ENCODE measurements at regions not wholly inside any gene's neighbourhood (a gene's known extent, or its start where the extent isn't known, plus 50 kb on each side); places are given as distances from the start of the nearest gene placed in this dataset.
A peak's percentile ranks its signal among the peaks of the same experiment; 100 is the strongest.

DNA sequence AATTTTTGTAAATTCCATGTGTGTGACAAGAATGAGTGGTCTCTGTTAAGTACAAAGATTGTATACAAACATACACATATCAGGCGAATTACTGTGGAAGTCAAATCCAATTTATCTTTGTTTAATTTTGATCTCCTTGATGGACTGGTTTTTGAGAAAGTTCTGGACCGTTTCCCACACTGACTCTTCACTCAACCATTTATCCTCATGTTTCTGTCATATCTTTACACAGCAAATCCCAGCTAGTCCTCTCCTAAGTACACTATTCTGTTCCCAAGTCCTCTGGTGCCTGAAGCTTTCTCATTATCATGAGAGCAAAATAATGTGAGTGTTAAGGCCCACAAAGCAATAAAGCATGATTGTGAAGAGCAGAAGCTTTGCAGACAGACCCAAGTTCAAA, 189.9 kb downstream of the WNT5A start:
- TF ChIP-seq, protein P1, sequence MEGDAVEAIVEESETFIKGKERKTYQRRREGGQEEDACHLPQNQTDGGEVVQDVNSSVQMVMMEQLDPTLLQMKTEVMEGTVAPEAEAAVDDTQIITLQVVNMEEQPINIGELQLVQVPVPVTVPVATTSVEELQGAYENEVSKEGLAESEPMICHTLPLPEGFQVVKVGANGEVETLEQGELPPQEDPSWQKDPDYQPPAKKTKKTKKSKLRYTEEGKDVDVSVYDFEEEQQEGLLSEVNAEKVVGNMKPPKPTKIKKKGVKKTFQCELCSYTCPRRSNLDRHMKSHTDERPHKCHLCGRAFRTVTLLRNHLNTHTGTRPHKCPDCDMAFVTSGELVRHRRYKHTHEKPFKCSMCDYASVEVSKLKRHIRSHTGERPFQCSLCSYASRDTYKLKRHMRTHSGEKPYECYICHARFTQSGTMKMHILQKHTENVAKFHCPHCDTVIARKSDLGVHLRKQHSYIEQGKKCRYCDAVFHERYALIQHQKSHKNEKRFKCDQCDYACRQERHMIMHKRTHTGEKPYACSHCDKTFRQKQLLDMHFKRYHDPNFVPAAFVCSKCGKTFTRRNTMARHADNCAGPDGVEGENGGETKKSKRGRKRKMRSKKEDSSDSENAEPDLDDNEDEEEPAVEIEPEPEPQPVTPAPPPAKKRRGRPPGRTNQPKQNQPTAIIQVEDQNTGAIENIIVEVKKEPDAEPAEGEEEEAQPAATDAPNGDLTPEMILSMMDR (conservative IDR thresholded peaks at IDR 0.05): no peak
- H3K27ac ChIP-seq: peak overlapping the region; percentile 36

DNA sequence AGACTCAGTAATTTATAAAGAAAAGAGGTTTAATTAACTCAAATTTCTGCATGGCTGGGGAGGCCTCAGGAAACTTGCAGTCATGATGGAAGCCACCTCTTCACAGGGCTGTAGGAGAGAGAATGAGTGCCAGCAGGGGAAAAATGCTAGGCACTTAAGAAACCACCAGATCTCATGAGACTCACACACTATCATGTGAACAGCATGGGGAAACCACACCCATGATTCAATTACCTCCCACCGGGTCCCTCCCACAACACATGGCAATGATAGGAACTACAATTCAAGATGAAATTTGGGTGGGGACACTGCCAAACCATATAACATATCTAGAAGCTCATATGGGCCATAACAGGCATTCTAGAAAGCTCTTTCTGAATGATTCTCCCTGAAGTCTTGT, 190.3 kb downstream of the WNT5A start:
- TF ChIP-seq, protein P1 (conservative IDR thresholded peaks at IDR 0.05): no peak
- peak overlapping the region; percentile 36 for H3K27ac ChIP-seq

DNA sequence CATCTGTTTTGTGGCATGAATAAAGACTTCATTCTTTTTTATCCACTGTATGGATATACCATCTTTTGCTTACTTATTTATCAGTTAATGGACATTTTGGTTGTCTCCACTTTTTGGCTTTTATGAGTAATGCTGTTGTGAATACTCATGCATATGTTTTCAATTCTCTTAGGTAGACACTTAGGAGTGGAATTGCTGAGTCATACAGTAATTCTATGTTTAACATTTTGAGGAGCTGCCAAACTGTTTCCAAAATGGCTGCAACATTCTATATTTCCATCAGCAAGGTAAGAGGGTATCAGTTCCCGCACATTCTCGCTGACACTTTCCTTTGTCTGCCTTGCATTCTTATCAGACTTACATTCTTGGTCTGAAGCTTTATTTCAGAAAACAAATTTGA, 191.1 kb downstream of the WNT5A start:
- TF ChIP-seq, protein P1 (conservative IDR thresholded peaks at IDR 0.05): no peak
- no peak overlapping the region; the same call in 1 of the 2 replicates for H3K27ac ChIP-seq

DNA sequence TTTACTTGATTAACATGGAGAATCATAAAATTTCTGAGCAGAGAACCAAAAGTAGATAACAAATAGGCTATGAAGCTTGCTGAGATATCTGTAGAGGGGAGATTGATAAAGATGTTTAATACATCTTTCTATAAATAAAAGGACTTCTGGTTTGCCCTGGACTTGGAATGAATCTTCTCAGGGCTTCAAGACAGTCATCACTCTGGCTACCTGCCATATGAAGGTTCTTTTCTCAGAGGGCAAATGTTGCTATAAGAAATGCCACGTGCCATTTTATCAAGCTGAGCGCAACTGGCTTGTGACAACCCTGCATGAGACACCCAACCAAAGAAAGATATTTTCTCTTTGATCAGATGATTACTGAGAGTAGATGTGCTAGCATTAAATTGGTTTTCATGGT, 192.5 kb downstream of the WNT5A start:
- TF ChIP-seq, protein P1 (conservative IDR thresholded peaks at IDR 0.05): no peak
- no peak overlapping the region for H3K27ac ChIP-seq

DNA sequence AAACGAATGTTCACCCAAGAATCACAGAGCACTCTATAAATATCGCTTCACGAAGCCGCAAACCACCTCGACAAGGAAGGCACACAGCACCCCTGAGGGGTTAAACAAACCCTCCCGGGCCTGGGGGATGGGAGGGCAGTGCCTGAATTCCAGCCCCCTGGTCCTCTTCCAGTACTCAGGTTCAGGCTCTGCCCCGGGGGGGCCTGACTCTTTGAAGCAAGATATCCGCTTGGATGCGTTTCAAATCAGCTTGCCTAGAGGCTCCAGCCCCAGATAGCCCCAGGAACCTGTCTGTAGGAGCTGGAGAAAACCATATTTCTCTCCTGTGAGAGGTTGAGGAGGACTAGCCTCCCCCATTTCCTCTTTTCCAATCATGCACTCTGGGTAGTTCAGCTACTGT, 194.7 kb downstream of the WNT5A start:
- TF ChIP-seq, protein P1 (conservative IDR thresholded peaks at IDR 0.05): no peak
- peak overlapping the region; percentile 76 for H3K27ac ChIP-seq

DNA sequence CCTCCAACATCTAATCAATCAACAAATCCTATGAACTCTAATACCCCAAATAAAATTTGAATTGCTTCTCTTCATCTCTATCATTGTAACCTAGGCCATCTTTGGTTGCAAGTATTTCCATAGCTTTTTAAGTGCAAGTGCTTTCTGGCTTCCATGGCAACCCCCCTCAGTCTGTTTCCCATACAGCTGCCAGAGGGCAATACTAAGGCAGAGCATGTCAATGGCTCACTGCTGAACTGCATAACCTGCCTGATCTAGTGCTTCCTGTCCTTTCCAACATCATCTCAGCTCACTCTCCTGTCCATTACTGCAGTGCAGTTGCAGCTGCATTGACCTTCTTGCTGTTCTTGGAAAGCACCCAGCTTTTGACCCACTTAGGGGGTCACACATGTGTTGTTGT, 198.4 kb downstream of the WNT5A start:
- H3K27ac ChIP-seq: no peak overlapping the region
- TF ChIP-seq, protein P1 (conservative IDR thresholded peaks at IDR 0.05): no peak

DNA sequence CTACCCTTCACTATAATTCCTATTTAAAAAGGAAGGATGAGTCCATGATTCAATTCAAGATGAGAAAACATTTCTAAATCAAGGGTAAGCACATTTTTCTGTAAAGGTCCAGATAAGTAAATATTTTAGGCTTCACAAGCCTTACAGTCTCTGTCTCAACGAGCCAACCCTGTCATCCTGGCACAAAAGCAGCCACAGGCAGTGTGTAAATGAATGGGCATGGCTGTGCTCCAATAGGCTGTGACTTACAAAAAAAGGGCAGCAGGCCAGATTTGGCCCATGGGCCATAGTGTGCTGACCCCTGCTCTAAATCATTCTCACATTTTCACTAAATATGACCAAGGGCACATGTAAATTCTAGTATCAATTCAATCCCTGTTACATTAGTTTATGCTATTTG, 200.4 kb downstream of the WNT5A start:
- TF ChIP-seq, protein P1 (conservative IDR thresholded peaks at IDR 0.05): no peak
- H3K27ac ChIP-seq: peak overlapping the region; percentile 45

DNA sequence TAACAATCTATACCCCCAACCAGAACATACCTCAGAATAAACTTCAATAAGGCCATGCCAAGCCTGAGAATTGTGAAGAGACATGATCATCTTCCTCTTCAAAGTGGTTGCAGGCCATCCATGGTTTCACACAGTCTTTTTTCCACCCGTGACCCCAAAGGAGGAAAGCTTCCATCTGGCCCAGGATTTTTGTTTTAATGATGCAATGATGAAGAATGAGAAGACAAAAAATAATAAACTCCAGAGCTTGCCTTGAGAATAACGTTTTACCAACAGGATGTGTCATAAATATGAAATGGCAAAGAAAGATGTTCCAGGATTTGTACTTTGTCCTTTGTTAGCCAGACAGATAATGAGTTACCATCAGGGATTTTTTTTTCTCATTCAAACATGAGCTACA, 201.9 kb downstream of the WNT5A start:
- TF ChIP-seq, protein P1 (conservative IDR thresholded peaks at IDR 0.05): no peak
- H3K27ac ChIP-seq: no peak overlapping the region
